ENCODE measurements at regions not wholly inside any gene's neighbourhood (a gene's known extent, or its start where the extent isn't known, plus 50 kb on each side); places are given as distances from the start of the nearest gene placed in this dataset.
A peak's percentile ranks its signal among the peaks of the same experiment; 100 is the strongest.

DNA sequence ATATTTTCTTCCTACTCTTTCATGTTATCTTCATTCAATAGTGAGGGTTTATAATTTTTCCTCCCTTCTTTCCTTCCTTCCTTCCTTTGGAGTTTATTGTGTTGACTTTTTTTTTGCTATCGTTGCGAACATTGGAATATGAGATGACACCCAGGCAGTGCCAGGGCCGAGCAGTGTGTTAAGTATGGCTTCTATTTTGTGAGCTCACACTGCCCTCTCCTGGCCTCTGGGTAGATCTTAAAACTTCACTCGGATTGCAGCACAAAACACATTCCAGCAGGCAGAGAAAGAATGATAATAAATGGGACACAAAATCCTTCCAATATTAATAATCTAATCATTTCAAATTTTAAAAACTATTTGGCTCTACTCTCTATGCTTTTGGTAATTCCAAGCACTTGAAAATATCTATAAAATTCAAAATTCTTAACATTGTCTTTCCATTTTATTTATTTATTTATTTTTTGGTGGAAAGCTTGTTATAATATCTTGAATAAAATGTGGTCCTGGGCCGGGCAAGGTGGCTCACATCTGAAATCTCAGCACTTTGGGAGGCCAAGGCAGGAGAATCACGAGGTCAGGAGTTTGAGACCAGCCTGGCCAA, 147.4 kb upstream of the OLIG3 start:
- Histone ChIP-seq H3K9ac (ENCODE audit: control insufficient read depth, insufficient read depth, low read length) (no peak overlapping the region), H3K36me3 (ENCODE audit: control insufficient read depth in 2 of 2, insufficient read depth in 2 of 2, low read length in 1 of 2) (no peaks in the 10 kb centered on the region), H4K20me1 (ENCODE audit: control insufficient read depth, insufficient read depth) (no peaks in the 10 kb centered on the region), H3K4me3 (no peak overlapping the region), H3K27me3 (replicated peaks in 1 of 2; ENCODE audit: control insufficient read depth in 2 of 2, insufficient read depth in 2 of 2, low read length in 1 of 2) (no peaks in the 10 kb centered on the region), H3K79me2 (ENCODE audit: control insufficient read depth, insufficient read depth, low read length) (no peaks in the 10 kb centered on the region), H3K9me3 (replicated peaks; ENCODE audit: control insufficient read depth, insufficient read depth, low read length) (no peaks in the 10 kb centered on the region), H2AFZ (ENCODE audit: control insufficient read depth, low read depth, low read length) (no peak overlapping the region), H3K27ac (ENCODE audit: control insufficient read depth, insufficient read depth) (no peak overlapping the region), H3K4me2 (ENCODE audit: control insufficient read depth, insufficient read depth) (no peak overlapping the region), H3K4me1 (ENCODE audit: control insufficient read depth, insufficient read depth, low read length) (peaks cover 21% of the 10 kb centered on the region)
- DNase-seq (ENCODE audit: low read depth, low spot score) (no peak), ATAC-seq (peak; percentile 79), FAIRE-seq (peak; percentile 57)
- CTCF ChIA-PET = interaction anchor here (0.7 to 1.5 kb wide), 29 partner anchors 9 to 997 kb away, joined by 3 to 13 read pairs (median 4); no protein-coding TSS in a partner anchor
- POLR2A ChIA-PET = interaction anchor here (1.0 kb wide), 1 partner anchor 410 kb away, joined by 3 read pairs; no protein-coding TSS in a partner anchor
- SMC1A ChIA-PET (ENCODE audit: uncharacterized antibody, unreplicated experiment) = interaction anchor here (0.6 to 1.5 kb wide), 23 partner anchors 10 to 671 kb away, joined by 3 to 7 read pairs (median 4); no protein-coding TSS in a partner anchor
- RAD21 ChIA-PET (ENCODE audit: unreplicated experiment) = interaction anchor here (0.7 to 1.5 kb wide), 19 partner anchors 9 to 997 kb away, joined by 3 to 11 read pairs (median 4); no protein-coding TSS in a partner anchor
- intact Hi-C loops (cut with micrococcal nuclease; ENCODE audit: unreplicated experiment) = loop anchor here (1.0 to 5.0 kb wide), 9 partner anchors 53 to 673 kb away; no protein-coding TSS in a partner anchor
- no TSS peak for BruUV-seq (replicated peaks)
- TF ChIP-seq, protein P1, sequence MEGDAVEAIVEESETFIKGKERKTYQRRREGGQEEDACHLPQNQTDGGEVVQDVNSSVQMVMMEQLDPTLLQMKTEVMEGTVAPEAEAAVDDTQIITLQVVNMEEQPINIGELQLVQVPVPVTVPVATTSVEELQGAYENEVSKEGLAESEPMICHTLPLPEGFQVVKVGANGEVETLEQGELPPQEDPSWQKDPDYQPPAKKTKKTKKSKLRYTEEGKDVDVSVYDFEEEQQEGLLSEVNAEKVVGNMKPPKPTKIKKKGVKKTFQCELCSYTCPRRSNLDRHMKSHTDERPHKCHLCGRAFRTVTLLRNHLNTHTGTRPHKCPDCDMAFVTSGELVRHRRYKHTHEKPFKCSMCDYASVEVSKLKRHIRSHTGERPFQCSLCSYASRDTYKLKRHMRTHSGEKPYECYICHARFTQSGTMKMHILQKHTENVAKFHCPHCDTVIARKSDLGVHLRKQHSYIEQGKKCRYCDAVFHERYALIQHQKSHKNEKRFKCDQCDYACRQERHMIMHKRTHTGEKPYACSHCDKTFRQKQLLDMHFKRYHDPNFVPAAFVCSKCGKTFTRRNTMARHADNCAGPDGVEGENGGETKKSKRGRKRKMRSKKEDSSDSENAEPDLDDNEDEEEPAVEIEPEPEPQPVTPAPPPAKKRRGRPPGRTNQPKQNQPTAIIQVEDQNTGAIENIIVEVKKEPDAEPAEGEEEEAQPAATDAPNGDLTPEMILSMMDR (IDR thresholded peaks at IDR 0.05 in 2 of 3, conservative IDR thresholded peaks at IDR 0.05 in 1 of 3; ENCODE audit: control insufficient read depth in 2 of 3, extremely low read depth in 1 of 3, insufficient read depth in 1 of 3, low read depth in 3 of 3, low read length in 3 of 3) = peak; percentile 53 to 83 (median 65)
- TF ChIP-seq NBN (IDR thresholded peaks at IDR 0.05) (0 out of 2 replicates have a peak, but pooled peaks have one; percentile 50), ZNF217 (IDR thresholded peaks at IDR 0.05) (no peak), RAD21 (IDR thresholded peaks at IDR 0.05; ENCODE audit: insufficient read depth, low read depth, low read length) (peak; percentile 91), RB1 (IDR thresholded peaks at IDR 0.05; ENCODE audit: borderline replicate concordance) (peak; percentile 30; the same call in 1 of the 2 replicates), ATF7 (IDR thresholded peaks at IDR 0.05; ENCODE audit: low read depth) (0 out of 2 replicates have a peak, but pooled peaks have one; percentile 23), SP1 (IDR thresholded peaks at IDR 0.05; ENCODE audit: low read depth, low read length) (no peak), YY1 (IDR thresholded peaks at IDR 0.05; ENCODE audit: low read depth, low read length) (peak; percentile 63; the same call in 1 of the 2 replicates), SMC3 (IDR thresholded peaks at IDR 0.05; ENCODE audit: borderline replicate concordance, low read length) (peak; percentile 83), CBX5 (IDR thresholded peaks at IDR 0.05; ENCODE audit: low read depth) (0 out of 2 replicates have a peak, but pooled peaks have one; percentile 30), SUZ12 (IDR thresholded peaks at IDR 0.05; ENCODE audit: unreplicated experiment) (no peak), MXI1 (IDR thresholded peaks at IDR 0.05; ENCODE audit: low read depth, low read length) (0 out of 2 replicates have a peak, but pooled peaks have one; percentile 37)
- TF ChIP-seq, protein P2, sequence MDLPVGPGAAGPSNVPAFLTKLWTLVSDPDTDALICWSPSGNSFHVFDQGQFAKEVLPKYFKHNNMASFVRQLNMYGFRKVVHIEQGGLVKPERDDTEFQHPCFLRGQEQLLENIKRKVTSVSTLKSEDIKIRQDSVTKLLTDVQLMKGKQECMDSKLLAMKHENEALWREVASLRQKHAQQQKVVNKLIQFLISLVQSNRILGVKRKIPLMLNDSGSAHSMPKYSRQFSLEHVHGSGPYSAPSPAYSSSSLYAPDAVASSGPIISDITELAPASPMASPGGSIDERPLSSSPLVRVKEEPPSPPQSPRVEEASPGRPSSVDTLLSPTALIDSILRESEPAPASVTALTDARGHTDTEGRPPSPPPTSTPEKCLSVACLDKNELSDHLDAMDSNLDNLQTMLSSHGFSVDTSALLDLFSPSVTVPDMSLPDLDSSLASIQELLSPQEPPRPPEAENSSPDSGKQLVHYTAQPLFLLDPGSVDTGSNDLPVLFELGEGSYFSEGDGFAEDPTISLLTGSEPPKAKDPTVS (IDR thresholded peaks at IDR 0.05; ENCODE audit: low read depth, low read length) = no peak
- TF ChIP-seq, protein P3, sequence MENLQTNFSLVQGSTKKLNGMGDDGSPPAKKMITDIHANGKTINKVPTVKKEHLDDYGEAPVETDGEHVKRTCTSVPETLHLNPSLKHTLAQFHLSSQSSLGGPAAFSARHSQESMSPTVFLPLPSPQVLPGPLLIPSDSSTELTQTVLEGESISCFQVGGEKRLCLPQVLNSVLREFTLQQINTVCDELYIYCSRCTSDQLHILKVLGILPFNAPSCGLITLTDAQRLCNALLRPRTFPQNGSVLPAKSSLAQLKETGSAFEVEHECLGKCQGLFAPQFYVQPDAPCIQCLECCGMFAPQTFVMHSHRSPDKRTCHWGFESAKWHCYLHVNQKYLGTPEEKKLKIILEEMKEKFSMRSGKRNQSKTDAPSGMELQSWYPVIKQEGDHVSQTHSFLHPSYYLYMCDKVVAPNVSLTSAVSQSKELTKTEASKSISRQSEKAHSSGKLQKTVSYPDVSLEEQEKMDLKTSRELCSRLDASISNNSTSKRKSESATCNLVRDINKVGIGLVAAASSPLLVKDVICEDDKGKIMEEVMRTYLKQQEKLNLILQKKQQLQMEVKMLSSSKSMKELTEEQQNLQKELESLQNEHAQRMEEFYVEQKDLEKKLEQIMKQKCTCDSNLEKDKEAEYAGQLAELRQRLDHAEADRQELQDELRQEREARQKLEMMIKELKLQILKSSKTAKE (IDR thresholded peaks at IDR 0.05; ENCODE audit: low read depth, poor library complexity, severe bottlenecking) = peak; percentile 40
- WGBS (ENCODE audit: insufficient coverage, insufficient replicate concordance, low lambda C conversion rate, missing lambda C conversion rate) = 2% methylated on average over 6 of the region's 6 CpGs
- in situ Hi-C loops (cut with MboI) = loop anchor here (5.0 kb wide), 1 partner anchor 549 kb away; no protein-coding TSS in a partner anchor
